ENCODE measurements at regions not wholly inside any gene's neighbourhood (a gene's known extent, or its start where the extent isn't known, plus 50 kb on each side); places are given as distances from the start of the nearest gene placed in this dataset.

DNA sequence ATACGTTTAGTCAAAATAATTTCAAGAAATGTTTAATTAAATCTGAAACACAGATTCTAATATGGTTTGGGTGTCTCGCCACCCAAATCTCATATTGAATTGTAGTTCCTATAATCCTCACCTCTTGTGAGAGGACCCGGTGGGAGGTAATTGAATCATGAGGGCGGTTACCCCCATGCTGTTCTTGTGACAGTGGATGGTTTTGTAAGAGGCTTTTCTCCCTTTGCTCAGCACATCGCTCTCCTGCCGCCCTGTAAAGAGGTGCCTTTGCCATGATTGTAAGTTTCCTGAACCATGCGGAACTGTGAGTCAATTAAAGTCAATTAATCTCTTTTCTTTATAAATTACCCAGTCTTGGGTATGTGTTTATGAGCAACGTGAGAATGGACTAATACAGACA is 1045.1 kb upstream of the POU3F3 start:
- DNase-seq (ENCODE audit: low read depth): no peak
- no peak overlapping the region for H3K4me3 ChIP-seq (ENCODE audit: low read depth, low read length)
- TF ChIP-seq, protein P1, sequence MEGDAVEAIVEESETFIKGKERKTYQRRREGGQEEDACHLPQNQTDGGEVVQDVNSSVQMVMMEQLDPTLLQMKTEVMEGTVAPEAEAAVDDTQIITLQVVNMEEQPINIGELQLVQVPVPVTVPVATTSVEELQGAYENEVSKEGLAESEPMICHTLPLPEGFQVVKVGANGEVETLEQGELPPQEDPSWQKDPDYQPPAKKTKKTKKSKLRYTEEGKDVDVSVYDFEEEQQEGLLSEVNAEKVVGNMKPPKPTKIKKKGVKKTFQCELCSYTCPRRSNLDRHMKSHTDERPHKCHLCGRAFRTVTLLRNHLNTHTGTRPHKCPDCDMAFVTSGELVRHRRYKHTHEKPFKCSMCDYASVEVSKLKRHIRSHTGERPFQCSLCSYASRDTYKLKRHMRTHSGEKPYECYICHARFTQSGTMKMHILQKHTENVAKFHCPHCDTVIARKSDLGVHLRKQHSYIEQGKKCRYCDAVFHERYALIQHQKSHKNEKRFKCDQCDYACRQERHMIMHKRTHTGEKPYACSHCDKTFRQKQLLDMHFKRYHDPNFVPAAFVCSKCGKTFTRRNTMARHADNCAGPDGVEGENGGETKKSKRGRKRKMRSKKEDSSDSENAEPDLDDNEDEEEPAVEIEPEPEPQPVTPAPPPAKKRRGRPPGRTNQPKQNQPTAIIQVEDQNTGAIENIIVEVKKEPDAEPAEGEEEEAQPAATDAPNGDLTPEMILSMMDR (IDR thresholded peaks at IDR 0.05; ENCODE audit: insufficient read depth, low read depth, low read length, missing control alignments): no peak

DNA sequence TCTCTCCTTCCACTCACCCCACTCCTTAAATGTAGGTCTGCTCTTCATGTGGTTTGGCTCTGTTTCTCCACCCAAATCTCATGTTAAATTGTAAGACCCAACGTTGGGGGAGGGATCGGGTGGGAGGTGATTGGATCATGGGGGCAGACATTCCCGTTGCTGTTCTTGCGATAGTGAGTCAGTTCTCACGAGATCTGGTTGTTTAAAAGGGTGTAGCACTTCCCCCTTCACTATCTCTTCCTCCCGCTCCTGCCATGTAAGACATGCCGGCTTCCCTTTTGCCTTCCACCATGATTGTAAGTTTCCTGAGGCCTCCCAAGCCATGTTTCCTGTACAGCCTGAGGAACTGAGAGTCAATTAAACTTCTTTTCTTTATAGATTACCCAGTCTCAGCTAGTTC is 1044.5 kb upstream of the POU3F3 start:
- no peak for DNase-seq (ENCODE audit: low read depth)
- H3K4me3 ChIP-seq (ENCODE audit: low read depth, low read length): no peak overlapping the region
- TF ChIP-seq, protein P1 (IDR thresholded peaks at IDR 0.05; ENCODE audit: insufficient read depth, low read depth, low read length, missing control alignments): no peak

DNA sequence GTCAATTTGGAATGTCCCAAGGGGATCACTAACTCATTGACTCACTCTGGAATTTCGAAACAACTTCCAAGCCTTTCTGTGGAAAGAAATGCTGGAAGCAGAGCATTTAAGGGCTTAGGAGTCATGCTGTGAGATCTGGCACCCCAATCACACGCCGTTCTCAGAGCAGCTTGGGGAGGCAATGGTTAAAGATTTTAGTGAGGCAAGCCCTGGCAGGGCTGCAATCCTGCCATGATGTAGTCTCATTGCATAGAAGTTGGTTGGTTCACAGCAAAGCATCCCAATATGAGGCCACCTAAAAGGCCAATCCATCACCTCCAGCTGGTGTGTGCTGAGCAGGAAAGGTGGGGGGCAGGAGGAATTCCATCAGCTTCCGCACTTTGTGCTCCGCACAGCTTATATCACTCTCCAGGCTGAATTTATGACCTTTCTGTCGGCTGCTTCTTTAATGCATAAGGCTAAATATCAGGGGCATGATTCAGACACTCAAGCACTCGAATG is 1043.9 kb upstream of the POU3F3 start:
- TF ChIP-seq, protein P1 (IDR thresholded peaks at IDR 0.05; ENCODE audit: insufficient read depth, low read depth, low read length, missing control alignments): no peak
- DNase-seq (ENCODE audit: low read depth): no peak
- no peak overlapping the region for H3K4me3 ChIP-seq (ENCODE audit: low read depth, low read length)

DNA sequence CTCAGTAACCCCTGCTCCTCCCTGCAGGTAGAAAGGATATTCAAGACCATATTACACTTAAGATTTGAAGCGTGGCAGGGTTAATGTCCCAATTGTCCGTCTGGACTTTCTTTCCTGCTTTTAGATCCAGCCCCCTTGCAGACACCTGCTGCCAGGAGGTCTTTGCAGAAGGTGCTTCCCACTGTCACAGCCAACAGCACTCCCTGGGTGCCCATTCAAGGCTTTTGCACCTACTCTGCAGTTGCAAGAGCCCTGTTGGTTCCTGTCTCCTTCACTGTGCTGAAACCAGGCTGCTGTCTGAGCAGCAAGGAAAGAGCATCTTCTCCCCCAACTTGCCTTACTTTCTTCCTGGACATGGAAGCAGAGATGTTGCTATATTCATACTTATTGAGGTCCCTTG is 1043.0 kb upstream of the POU3F3 start:
- no peak overlapping the region for H3K4me3 ChIP-seq (ENCODE audit: low read depth, low read length)
- TF ChIP-seq, protein P1 (IDR thresholded peaks at IDR 0.05; ENCODE audit: insufficient read depth, low read depth, low read length, missing control alignments): no peak
- DNase-seq (ENCODE audit: low read depth): no peak

DNA sequence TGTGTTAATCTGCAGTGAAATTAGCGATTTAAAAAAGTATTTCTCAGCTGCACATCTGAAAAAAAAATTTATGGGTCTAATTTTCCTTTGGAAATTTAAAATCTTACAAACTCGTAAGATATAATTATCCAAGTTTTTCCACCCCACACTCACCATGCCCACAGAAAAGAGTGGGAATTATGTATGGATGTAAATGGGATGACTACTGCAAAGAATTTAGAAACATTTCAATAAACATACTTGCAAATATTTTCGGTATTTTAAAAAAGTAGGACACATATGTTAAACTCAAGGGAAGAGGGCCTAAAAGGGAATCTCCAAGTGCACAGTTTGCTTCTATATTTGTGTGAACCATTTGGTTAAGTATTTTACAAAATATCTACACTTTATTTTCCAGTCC is 1039.9 kb upstream of the POU3F3 start:
- TF ChIP-seq, protein P1 (IDR thresholded peaks at IDR 0.05; ENCODE audit: insufficient read depth, low read depth, low read length, missing control alignments): no peak
- H3K4me3 ChIP-seq (ENCODE audit: low read depth, low read length): no peak overlapping the region
- DNase-seq (ENCODE audit: low read depth): no peak

DNA sequence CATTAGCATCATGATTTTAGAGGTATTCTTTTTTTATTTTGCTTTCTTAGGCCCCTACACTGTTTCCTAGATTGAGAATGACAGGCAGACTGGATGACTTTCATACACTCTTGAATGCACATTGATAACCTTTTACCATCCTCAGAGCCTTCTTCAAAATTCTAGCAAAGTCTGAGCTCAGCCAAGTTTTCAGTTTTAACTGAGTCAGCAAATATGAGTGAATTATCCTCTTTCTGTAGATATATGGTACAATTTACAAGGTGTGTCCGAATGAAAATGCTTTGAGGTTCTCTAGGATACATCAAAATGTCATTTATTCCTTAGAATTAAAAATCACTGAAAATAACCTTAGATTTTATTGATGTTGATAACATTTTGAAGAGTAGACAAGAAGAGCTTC is 1038.2 kb upstream of the POU3F3 start:
- TF ChIP-seq, protein P1 (IDR thresholded peaks at IDR 0.05; ENCODE audit: insufficient read depth, low read depth, low read length, missing control alignments): no peak
- DNase-seq (ENCODE audit: low read depth): no peak
- no peak overlapping the region for H3K4me3 ChIP-seq (ENCODE audit: low read depth, low read length)

DNA sequence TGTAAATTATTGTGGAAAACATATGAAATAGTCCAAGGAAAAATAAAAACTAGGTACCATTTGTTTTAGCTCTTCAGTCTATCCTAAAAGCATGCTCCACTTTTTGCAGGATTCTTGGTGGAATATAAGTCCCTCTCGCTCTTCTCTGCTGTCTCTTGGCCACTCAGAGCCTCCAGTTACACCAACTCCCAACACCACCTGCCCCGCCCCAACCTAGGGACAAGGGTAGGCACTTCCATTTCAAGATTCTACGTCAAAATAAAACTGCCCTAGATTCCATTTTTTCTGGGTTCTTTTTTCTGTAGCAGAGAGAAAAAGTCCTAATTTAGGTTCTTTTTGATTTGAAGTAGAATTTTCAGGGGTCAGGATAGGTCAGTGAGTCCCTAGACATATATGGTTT is 1036.2 kb upstream of the POU3F3 start:
- DNase-seq (ENCODE audit: low read depth): no peak
- TF ChIP-seq, protein P1 (IDR thresholded peaks at IDR 0.05; ENCODE audit: insufficient read depth, low read depth, low read length, missing control alignments): no peak
- no peak overlapping the region for H3K4me3 ChIP-seq (ENCODE audit: low read depth, low read length)
